Jurkat, Clone E6-1 (cell line): ENCODE measurements at regions not wholly inside any gene's neighbourhood (a gene's known extent, or its start where the extent isn't known, plus 50 kb on each side); places are given as distances from the start of the nearest gene placed in this dataset.
"Not testable (repeated sequence)": the region's sequence is repeated elsewhere in the genome, so short reads cannot be mapped to it uniquely, and the experiment has no call there.

Experiments
- DNase-seq: peaks from one replicate; pipeline ENCODE4 v3.0.0-alpha.2; 2011; ENCODE audit warnings: low read depth, low spot score
- H3K4me3 ChIP-seq: 2 replicates; pipeline ENCODE4 v1.5.1; 2011; ENCODE audit warnings: mild to moderate bottlenecking, low read length, control low read depth, moderate library complexity

DNA sequence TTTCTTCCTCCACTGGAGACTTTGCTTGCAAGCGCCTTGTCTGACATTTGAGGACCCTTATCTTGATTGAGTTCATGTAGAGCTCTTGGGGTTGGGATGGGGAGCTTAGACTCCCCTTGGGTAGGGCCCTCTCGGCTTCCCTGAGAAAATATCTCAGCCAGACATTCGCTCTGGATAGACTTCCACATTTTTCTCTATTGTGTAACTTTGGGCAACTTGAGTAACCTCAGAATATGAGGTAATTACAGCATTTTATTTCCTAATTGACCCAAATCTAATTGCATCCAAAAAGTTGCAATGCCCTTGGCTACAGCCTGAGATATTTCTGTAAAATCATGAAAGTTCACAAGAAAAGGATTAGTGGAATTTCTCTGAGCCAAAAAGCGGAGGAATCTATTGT lies 102.8 kb upstream of the MXRA5 start:
- no peak overlapping the region for H3K4me3 ChIP-seq
- no peak for DNase-seq

DNA sequence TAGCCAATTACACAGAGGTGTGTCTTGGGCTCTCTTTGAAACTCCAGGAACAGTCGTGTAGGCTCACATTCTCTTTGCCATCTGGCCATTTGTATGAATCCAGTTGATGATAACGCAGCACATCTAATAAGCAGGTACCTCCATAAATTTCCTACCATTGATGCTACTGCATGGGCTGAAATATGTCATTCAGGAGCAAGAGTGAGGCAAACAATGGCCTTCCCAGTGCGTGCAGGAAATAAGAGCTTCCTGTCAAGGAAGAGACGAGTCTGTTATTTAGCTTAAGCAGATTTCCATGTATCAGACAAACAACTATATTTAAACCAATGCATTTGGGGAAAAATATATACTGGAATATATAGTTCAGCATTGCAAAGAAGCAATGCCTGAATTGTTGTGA lies 102.1 kb upstream of the MXRA5 start:
- no peak for DNase-seq
- no peak overlapping the region for H3K4me3 ChIP-seq

DNA sequence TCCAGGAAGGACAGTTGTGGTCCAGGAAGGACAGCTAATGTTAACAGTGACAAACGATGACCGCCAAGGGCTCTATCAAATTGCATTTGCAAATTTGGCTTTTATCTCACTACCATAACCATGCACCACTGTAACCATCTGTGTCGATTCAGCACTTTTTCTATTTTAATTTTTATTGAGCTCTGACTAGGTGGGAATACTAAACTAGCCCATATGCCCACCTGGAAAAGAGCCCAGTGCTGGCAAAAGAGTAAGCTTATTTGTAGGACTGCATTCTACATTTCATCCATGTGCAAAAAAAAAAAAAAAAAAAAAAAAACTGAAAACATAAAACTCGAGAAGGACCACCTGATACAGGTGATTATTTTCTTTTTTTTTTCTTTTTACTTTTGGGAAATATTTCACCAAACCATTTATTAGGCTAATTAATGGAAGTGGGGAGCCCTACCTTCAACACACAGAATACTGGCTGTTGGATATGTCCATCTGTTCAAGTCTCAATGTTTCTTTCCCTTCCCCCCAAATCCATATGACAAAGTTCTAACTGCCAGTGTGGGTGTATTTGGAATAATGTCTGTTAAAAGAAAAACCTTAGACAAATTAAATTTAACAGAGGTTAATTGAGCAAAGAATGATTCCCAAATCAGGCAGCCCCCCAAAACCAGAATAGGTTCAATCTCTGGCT lies 99.5 kb upstream of the MXRA5 start:
- no peak for DNase-seq
- H3K4me3 ChIP-seq: no peak overlapping the region

DNA sequence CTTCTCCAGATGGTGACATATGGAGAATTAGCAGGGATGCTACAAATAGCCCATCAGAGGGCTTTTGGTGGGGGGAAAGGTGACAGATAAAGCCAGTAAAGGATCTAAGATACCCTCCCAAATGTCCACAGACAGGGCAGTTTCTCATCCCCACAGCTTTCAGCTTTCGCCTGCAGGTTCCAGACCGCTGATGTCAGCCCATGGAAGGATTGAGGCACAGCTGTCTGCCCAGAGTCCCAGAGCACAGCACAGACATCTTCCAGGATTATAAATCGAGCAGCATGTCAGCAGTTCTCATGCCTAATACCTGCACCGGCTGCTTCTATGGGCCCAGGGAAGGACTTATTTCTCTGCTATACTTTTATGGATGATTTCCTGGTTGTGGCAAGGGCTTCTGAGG lies 96.7 kb upstream of the MXRA5 start:
- no peak for DNase-seq
- no peak overlapping the region for H3K4me3 ChIP-seq

DNA sequence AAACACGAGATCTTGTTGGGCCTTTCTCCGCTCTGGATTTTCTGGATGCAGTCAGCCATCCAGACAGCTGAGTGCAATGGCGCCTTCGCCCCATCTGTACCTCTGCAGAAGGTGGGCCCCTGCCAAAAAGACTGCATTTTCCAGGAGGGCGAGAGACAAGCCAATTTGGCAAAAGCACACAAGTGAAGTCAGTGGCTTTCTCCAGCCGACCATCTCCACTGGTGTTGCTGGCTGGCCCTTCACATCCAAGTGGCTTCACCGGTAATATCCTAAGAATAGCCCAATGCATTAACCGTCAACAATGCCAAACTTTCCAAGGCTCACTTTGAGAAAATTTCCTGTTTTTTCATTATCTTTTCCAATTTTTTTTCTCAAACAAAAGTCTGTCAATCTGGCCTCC lies 96.2 kb upstream of the MXRA5 start:
- DNase-seq: no peak
- no peak overlapping the region for H3K4me3 ChIP-seq

DNA sequence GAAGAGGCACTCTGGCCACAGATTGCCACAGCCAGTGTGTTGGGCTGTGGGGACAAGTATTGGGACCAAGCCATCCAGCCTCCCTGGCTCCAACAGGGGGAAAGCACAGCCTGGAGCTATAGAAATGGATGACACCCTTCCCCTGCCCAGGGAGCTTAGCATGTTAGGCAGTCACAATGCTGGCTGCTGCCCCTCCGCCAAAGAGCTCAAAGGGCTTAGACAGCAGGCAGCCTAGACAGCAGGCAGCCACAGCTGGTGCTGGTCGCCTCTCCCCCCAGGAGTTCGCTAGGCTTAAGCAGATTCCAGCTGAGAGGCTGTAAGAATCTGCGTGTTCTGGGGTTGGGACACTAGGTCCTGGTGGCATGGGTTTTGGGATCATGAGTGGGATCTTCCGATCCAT lies 94.5 kb upstream of the MXRA5 start:
- no peak overlapping the region for H3K4me3 ChIP-seq
- DNase-seq: no peak

DNA sequence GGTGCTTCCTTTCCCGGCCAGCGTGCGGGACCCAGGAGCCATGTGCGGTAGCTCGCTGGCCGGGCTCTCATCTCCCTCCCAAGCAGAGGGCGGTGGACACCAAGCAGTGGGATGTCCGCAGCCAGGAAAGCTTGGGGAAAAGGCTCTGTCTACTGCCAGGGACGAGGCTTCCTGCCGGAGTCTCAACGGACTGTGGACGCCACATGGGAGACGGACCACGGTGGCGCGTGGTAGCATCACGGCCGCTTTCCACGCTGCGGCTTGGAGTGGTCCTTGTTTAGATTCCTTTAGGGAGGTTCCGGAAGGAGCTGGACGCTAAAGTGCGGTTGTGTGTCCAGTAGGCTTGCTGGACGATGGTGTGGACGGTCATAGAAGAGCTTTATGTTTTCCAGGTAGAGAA lies 89.5 kb upstream of the MXRA5 start:
- H3K4me3 ChIP-seq, DNase-seq: not testable (repeated sequence)

DNA sequence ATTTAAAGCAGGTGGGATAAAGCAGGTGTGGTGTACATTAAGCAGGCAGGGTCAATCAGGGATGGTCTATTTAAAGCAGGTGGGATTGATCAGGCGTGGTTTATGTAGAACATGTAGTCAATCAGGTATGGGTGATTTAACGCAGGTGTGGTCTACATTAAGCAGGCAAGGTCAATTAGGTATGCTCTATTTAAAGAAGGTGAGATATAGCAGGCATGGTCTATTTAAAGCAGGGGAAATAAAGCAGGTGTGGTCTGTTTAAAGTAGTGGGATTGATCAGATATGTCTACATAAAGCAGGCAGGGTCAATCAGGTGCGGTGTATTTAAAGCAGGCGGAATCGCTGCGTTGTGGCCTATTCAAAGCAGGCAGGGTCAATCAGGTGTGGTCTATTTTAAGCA lies 88.6 kb upstream of the MXRA5 start:
- no peak overlapping the region for H3K4me3 ChIP-seq
- DNase-seq: no peak

DNA sequence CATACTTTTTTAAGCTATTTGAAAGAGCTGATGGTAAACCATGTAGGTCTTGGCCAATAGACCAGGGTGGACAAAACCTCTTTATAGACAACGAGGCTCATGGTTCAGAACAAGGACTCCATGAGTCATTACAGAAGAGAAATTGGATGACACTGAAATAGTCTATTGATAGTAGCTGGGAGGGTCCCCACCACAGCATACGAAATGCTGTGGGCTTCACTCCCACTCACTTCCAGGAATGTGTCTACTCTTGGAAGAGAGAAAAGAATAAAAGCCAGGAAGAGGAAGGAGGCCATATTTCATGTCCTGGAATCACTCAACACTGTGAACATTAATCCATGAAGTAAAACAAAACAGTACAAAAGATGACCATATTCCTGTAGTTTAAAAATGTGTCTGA lies 82.3 kb upstream of the MXRA5 start:
- DNase-seq: no peak
- no peak overlapping the region for H3K4me3 ChIP-seq

DNA sequence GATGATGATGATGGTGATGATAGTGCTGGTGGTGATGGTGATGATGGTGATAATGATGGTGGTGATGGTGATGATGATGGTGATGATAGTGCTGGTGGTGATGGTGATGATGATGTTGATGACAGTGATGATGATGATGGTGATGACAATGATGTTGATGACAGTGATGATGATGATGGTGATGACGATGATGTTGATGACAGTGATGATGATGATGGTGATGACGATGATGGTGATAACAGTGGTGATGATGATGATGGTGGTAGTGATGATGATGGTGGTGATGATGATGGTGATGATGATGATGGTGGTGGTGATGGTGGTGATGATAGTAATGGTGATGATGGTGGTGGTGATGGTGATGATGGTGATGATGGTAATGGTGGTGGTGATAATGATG lies 80.1 kb upstream of the MXRA5 start:
- no peak overlapping the region for H3K4me3 ChIP-seq
- DNase-seq: no peak

DNA sequence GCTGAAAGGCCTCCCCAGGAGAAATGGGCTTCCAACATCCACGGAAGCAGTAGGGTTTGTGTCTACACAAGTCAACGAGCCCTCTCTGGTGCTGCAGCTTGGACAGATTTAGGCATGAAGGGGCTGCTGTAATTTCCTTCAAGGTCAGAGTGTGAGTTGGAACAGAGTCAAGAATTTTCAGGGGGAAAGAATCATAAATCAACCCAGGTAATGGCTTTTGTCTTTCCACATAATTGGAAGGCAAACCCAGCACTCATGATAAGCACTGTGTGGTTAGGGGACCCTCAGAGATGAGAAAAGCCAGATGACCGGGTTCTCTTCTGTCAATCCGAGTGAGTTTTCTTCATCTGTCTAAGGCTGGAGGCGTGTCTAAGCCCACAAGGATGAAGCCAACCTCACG lies 78.6 kb upstream of the MXRA5 start:
- no peak overlapping the region for H3K4me3 ChIP-seq
- DNase-seq: no peak

DNA sequence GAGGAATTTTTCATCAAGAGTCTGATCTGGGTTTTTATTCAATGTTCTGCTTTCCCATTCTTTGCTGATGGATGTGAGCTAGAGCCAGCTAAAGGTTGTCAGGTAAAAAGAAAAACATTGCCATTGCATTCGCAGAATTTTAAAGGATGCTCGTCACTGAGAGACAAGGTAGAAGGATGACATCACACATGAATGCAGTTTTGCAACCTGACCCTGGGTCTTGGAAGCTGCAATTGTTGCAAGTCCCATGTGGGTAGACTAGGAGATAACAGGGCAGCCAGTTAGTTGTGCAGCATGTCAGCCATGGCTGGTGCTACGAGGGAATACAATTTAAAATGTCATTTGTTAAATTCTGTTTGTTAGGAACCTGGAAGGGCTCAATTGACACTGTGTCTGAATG lies 73.9 kb upstream of the MXRA5 start:
- no peak overlapping the region for H3K4me3 ChIP-seq

DNA sequence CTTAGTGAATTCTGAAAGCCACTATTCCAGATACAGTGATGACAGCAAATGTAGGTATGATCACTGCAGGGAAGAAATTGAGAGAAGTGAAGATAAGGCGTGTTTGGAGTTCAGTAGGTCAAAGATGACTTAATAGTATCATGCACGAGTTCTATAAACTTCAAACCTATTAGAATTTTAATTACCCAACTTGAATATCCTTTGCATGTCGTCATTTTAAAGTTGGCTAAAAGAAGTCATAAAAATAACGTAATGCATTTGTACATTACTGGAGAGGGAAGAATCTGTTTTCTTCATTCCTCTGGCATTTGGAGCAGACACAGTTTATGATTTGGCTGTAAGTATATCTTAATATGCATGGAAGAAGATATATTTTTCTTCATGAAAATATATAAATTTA lies 68.6 kb upstream of the MXRA5 start:
- no peak for DNase-seq
- H3K4me3 ChIP-seq: no peak overlapping the region

More for the DNA sequence above, 73.9 kb upstream of the MXRA5 start:
- DNase-seq: no peak

DNA sequence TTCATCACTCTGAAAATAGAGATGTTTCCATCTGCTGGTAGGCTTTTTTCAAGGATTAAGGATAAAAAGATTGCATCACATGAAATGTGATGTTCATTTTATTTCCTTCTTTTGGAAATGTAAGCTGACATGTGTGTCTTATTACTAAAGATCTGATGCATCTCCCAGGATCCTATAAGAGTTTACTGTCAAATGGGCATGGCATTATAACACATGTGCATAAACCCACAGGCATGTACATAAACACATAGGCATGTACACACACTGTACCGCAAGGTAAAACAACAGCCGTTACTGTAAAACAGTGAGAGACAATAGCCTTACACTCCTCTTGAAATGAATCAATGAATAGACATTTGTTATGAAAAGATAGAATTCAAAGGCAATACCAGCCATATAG lies 65.2 kb upstream of the MXRA5 start:
- DNase-seq, H3K4me3 ChIP-seq: not testable (repeated sequence)

DNA sequence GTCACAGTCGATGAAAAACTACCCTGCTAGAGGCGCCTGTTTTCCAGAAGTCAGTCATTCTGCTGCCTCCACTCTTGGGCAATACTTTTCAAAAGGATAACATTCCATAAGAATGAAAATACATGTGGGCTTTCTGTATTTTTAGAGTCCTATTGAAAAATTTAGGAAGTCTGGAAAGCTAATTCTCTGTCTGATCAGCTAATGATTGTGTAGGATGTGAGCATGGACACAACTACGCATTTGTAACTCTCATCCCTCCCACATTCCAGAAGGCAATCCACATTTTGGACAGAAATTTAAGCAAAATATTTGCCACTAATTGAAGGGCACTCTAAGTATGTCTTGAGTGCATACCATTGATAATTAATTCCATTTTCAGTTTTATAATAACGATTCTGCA lies 63.5 kb upstream of the MXRA5 start:
- DNase-seq: not testable (repeated sequence)

DNA sequence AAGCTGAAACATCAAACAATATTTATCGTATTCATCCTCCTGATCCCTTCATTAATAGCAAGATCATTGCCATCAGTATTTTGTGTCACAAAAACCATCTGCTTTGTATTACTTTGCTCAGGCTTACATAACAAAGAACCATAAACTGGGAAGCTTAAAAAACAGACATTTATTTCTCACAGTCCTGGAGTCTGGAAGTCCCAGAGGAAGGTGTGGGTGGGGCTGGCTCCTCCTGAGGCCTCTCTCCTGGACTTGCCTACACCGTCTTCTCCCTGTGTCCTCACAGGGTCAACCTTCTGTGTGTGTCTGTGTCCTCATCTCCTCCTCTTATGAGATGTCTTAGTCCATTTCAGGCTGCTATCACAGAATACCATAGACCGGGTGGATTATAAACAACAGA lies 61.3 kb upstream of the MXRA5 start:
- no peak for DNase-seq
- no peak overlapping the region for H3K4me3 ChIP-seq

More for the DNA sequence above, 63.5 kb upstream of the MXRA5 start:
- H3K4me3 ChIP-seq: not testable (repeated sequence)

DNA sequence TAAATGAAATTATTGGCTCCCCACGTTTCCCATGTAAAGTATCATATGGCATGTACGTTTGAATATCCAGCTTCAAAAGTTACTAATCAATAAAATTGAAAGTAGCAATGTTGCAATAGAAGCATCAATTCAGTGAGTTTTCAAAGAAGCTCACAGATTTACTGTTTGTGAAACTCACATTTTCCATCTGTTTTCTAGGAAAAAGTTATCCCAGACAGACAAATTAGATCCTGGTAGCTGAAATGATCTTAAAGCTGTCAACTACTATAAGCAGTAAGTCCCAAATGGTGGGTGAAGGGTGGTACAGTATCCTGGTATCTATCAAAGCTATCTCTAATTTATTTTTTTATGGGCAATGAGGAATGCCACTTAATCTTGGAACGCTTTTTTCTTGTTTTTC lies 60.7 kb upstream of the MXRA5 start:
- no peak overlapping the region for H3K4me3 ChIP-seq
- no peak for DNase-seq

DNA sequence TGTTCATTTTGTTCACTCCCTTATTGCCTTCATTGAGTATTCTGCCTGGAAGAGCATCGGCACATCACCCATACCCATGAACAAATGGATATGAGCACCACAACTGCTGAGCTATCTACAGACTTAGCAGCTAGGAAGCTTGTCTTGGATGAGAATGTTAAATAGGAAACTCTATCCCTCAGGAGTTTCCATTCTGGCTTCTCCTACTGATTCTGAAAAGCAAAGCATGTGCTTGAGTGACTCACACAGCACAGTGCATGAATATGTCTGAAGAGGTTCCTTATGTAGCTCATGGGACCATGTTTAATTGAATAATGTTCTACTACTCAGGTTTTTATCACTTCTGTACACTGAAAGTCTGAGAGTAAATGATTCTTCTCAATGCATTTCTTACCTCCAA lies 57.3 kb upstream of the MXRA5 start:
- no peak for DNase-seq
- no peak overlapping the region for H3K4me3 ChIP-seq
